Brain microvascular endothelial cell (primary cell): ENCODE measurements at regions not wholly inside any gene's neighbourhood (a gene's known extent, or its start where the extent isn't known, plus 50 kb on each side); places are given as distances from the start of the nearest gene placed in this dataset.

ENCODE experiments used
- DNase-seq: peaks from one replicate; pipeline ENCODE4 v3.0.0-alpha.2; 2020
- H3K27ac ChIP-seq: fragments of 250-450 bp; sonication (Bioruptor Pico); 2 replicates; pipeline ENCODE4 v1.5.1; 2020; ENCODE audit warnings: mild to moderate bottlenecking, moderate library complexity
- H3K27me3 ChIP-seq: fragments of 250-450 bp; sonication (Bioruptor Pico); replicated peaks from 2 replicates; pipeline ENCODE4 v1.5.1; 2020; ENCODE audit warnings: mild to moderate bottlenecking
- H3K36me3 ChIP-seq: fragments of 250-450 bp; sonication (Bioruptor Pico); replicated peaks from 2 replicates; pipeline ENCODE4 v1.5.1; 2020; ENCODE audit warnings: mild to moderate bottlenecking
- H3K4me3 ChIP-seq: 2 replicates; pipeline ENCODE4 v1.5.1; 2011; ENCODE audit warnings: low read depth, mild to moderate bottlenecking, control low read depth, low read length, moderate library complexity
- in situ Hi-C: cut with HindIII; loops from 2 replicates; pipeline ENCODE4 v1.10.0; 2017; ENCODE audit warnings: low sequenced_read_pairs, low pct_ligation_motif_present
- TF ChIP-seq, protein P1 (sequence below): IDR thresholded peaks from 2 replicates; pipeline ENCODE4 v1.5.1; 2011; ENCODE audit warnings: low read depth, mild to moderate bottlenecking, moderate library complexity, low read length, control low read depth, inconsistent platforms; ENCODE audit errors: missing control alignments

DNA sequence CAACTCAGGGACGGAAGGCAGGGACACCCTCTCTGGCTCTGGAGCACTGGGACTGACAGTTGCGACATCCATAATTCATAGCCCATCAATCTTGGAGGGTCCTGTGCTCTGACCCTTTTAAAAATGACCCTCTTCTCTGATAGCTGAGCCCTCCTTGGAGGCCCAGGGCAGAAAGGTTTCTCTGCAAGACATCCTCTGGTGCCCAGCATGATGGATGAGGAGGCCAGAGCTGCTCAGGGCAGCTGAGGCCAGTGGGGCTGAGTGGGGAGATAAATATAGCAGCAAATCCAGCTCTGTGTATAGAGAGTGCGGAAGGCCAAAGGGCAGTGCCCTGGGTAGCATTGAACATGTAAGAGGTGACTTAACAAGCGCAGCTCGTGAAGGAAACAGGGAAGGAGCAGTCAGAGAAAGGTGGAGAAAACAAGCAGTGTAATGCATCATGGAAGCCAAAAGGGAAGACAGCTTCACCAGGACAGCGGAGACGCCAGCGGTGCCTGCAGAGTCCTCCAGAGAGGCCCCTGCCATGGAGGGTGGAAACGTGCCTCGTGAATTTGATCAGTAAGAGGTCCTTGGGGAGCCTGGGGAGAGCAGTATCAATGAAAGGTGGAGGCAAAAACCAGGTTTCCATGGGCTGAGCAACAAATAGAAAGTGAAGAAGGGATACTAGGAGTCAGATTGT lies 50.4 kb upstream of the FMOD start:
- Histone ChIP-seq H3K27ac (no peak overlapping the region), H3K4me3 (no peak overlapping the region), H3K27me3 (peaks cover 2% of the 10 kb centered on the region), H3K36me3 (no peaks in the 10 kb centered on the region)
- DNase-seq, result no peak
- in situ Hi-C loops, result no loop called here
- TF ChIP-seq, protein P1, sequence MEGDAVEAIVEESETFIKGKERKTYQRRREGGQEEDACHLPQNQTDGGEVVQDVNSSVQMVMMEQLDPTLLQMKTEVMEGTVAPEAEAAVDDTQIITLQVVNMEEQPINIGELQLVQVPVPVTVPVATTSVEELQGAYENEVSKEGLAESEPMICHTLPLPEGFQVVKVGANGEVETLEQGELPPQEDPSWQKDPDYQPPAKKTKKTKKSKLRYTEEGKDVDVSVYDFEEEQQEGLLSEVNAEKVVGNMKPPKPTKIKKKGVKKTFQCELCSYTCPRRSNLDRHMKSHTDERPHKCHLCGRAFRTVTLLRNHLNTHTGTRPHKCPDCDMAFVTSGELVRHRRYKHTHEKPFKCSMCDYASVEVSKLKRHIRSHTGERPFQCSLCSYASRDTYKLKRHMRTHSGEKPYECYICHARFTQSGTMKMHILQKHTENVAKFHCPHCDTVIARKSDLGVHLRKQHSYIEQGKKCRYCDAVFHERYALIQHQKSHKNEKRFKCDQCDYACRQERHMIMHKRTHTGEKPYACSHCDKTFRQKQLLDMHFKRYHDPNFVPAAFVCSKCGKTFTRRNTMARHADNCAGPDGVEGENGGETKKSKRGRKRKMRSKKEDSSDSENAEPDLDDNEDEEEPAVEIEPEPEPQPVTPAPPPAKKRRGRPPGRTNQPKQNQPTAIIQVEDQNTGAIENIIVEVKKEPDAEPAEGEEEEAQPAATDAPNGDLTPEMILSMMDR, result no peak

DNA sequence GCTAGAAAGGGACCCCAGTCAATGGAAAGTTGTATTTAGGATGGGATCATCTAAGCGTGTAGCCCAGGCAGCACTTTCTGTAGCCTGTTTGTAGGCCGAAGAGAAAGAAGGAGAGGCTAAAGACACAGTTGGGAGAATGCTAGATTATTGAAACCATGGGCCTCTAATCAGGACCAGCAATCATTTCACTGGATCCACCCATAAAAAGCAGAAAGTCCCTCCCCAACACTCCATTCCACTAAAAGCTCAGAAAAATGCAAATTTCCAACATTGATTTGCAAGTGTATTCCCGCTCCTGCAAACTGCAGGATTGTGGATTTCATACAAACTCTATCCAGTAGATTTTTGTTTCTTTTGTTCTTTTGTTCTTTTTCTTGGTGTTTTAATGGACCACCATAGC lies 51.2 kb upstream of the FMOD start:
- TF ChIP-seq, protein P1, result no peak
- in situ Hi-C loops, result no loop called here
- Histone ChIP-seq H3K36me3 (no peaks in the 10 kb centered on the region), H3K4me3 (no peak overlapping the region), H3K27ac (no peak overlapping the region), H3K27me3 (peaks cover 2% of the 10 kb centered on the region)
- DNase-seq, result no peak

DNA sequence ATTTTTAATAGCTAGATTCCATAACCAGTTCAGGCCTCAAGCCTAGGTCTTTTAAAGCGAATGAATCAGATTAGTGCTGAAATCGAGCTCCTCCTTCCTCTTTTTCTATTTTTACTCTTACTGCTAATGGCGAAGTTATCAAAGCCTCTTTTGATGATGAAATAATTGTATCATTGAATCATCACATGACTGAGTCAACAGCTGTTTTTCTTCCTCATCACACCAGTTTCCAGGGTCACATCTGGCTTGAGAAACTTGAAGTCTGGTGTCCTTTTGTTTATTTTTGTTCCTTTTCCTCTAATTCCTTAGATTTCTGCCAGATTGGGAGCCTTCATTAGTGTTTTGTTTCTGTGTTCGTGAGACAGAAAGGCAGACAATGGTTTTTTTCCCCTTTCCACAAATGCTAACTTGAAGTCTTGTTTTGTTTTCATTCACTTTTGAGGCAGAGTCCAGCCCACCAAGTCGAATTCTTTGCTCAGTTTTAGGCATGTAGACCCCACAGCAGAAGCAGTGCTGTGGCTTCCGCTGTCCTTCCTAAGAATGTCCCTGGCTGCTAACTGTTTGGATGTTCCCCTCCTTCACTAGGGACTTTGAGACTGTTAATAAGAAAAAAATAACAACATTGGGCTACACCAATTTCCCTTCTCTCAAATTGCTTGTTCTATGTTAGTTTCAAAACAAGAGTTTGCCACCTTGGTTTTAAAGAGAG lies 51.9 kb upstream of the FMOD start:
- in situ Hi-C loops, result no loop called here
- H3K27me3 ChIP-seq, result peaks cover 1% of the 10 kb centered on the region
- H3K27ac ChIP-seq, result peak overlapping the region; percentile 6
- no peak overlapping the region for H3K4me3 ChIP-seq
- peak; percentile 28 for DNase-seq
- H3K36me3 ChIP-seq, result no peaks in the 10 kb centered on the region
- TF ChIP-seq, protein P1, result no peak

DNA sequence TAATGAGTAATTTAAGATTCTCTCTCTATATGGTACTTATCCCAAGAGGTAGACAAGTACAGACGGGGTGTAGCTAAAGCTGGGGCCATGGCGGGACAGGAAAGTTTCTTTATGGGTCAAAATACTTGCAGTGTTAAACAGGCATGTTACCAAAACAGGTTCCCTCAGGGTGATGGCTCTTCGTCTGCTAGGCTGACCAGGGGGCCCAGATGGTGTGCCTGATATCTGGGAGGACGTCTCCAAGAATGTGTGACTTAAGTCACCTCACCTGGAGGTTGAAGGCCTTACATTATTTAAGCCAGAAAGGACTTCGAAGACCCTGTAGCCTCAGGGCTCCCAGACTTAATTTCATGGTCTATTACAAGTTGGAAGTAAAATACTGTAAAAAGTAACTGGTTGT lies 52.7 kb upstream of the FMOD start:
- no peak overlapping the region for H3K4me3 ChIP-seq
- no peak overlapping the region for H3K27ac ChIP-seq
- no peaks in the 10 kb centered on the region for H3K27me3 ChIP-seq
- in situ Hi-C loops, result no loop called here
- no peak for DNase-seq
- TF ChIP-seq, protein P1, result no peak
- H3K36me3 ChIP-seq, result no peaks in the 10 kb centered on the region

DNA sequence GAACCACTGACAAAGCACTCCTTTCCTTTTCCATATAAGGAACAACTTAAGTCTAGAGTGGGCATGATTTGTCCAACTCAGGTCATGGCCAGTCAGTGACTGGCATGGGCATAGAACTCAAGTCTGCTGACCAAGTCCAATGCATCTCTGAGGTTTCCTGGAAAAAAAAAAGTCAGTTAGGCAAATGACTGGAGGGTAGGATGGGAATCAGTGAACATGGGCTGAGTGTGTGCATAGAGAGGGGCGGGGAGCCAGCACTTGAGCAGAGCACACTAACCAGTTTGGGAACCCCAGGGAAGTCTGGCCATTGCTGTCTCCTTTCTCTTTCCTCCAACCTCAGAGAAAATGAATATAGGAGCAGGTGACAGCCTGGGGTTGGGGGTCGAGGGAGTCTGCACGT lies 53.6 kb upstream of the FMOD start:
- H3K27ac ChIP-seq, result no peak overlapping the region
- DNase-seq, result no peak
- H3K36me3 ChIP-seq, result no peaks in the 10 kb centered on the region
- in situ Hi-C loops, result no loop called here
- H3K27me3 ChIP-seq, result no peaks in the 10 kb centered on the region
- TF ChIP-seq, protein P1, result no peak
- no peak overlapping the region for H3K4me3 ChIP-seq
